ENCODE measurements at regions not wholly inside any gene's neighbourhood (a gene's known extent, or its start where the extent isn't known, plus 50 kb on each side); places are given as distances from the start of the nearest gene placed in this dataset.

- no peak for ATAC-seq
- intact Hi-C loops (cut with DNase I): no loop called here
- no peak overlapping the region for H3K27ac ChIP-seq
- no peak for DNase-seq
- TF ChIP-seq CTCF (IDR thresholded peaks at IDR 0.05): no peak
- H3K27me3 ChIP-seq (ENCODE audit: low read depth): no peaks in the 10 kb centered on the region
- H3K36me3 ChIP-seq: no peaks in the 10 kb centered on the region
- no peak overlapping the region for H3K4me3 ChIP-seq
- no peaks in the 10 kb centered on the region for H3K9me3 ChIP-seq
- peaks cover 28% of the 10 kb centered on the region for H3K4me1 ChIP-seq
Observed at GRCh38 chr11:15821451-15821850, 534.9 kb downstream of the SOX6 start.

GRCh38 chr11:15824060-15824459 is 532.3 kb downstream of the SOX6 start:
- H3K27ac ChIP-seq: no peak overlapping the region
- no peak for TF ChIP-seq CTCF (IDR thresholded peaks at IDR 0.05)
- intact Hi-C loops (cut with DNase I): no loop called here
- DNase-seq: no peak
- H3K4me3 ChIP-seq: no peak overlapping the region
- H3K9me3 ChIP-seq: no peaks in the 10 kb centered on the region
- H3K27me3 ChIP-seq (ENCODE audit: low read depth): no peaks in the 10 kb centered on the region
- H3K4me1 ChIP-seq: peaks cover 26% of the 10 kb centered on the region
- H3K36me3 ChIP-seq: no peaks in the 10 kb centered on the region
- ATAC-seq: no peak

- TF ChIP-seq CTCF (IDR thresholded peaks at IDR 0.05): no peak
- no peak for ATAC-seq
- intact Hi-C loops (cut with DNase I): no loop called here
Observed at GRCh38 chr11:15825976-15826650, 530.2 kb downstream of the SOX6 start.

GRCh38 chr11:15826826-15827225 is 529.5 kb downstream of the SOX6 start:
- no peaks in the 10 kb centered on the region for H3K9me3 ChIP-seq
- TF ChIP-seq CTCF (IDR thresholded peaks at IDR 0.05): peak; percentile 57
- no peaks in the 10 kb centered on the region for H3K36me3 ChIP-seq
- DNase-seq: no peak
- H3K27ac ChIP-seq: no peak overlapping the region
- H3K4me1 ChIP-seq: peaks cover 17% of the 10 kb centered on the region
- H3K4me3 ChIP-seq: no peak overlapping the region
- ATAC-seq: peak; percentile 65 to 66
- intact Hi-C loops (cut with DNase I): no loop called here
- no peaks in the 10 kb centered on the region for H3K27me3 ChIP-seq (ENCODE audit: low read depth)

More at GRCh38 chr11:15825976-15826650, 530.2 kb downstream of the SOX6 start:
- Histone ChIP-seq H3K4me1 (peaks cover 17% of the 10 kb centered on the region), H3K27ac (no peak overlapping the region), H3K4me3 (no peak overlapping the region), H3K9me3 (no peaks in the 10 kb centered on the region), H3K36me3 (no peaks in the 10 kb centered on the region), H3K27me3 (ENCODE audit: low read depth) (no peaks in the 10 kb centered on the region)
- DNase-seq: no peak

- no peaks in the 10 kb centered on the region for H3K9me3 ChIP-seq
- no peak for TF ChIP-seq CTCF (IDR thresholded peaks at IDR 0.05)
- H3K36me3 ChIP-seq: no peaks in the 10 kb centered on the region
- no peaks in the 10 kb centered on the region for H3K27me3 ChIP-seq (ENCODE audit: low read depth)
- H3K27ac ChIP-seq: no peak overlapping the region
- H3K4me3 ChIP-seq: no peak overlapping the region
- intact Hi-C loops (cut with DNase I): no loop called here
- DNase-seq (no peak), ATAC-seq (no peak)
- H3K4me1 ChIP-seq: peaks cover 17% of the 10 kb centered on the region
Observed at GRCh38 chr11:15828215-15828853, 528.0 kb downstream of the SOX6 start.

All from lower lobe of right lung (tissue), 2 donors.